KMS-11 (cell line): ENCODE measurements at regions not wholly inside any gene's neighbourhood (a gene's known extent, or its start where the extent isn't known, plus 50 kb on each side); places are given as distances from the start of the nearest gene placed in this dataset.

ENCODE experiments used
- H2AFZ ChIP-seq: fragments of 200-600 bp; sonication (generic); 2 replicates; pipeline ENCODE4 v1.6.1; 2016; ENCODE audit warnings: antibody characterized with exemption, mixed run types, low read depth
- H3K27ac ChIP-seq: fragments of 200-600 bp; sonication (generic); 2 replicates; pipeline ENCODE4 v1.6.1; 2016; ENCODE audit warnings: mild to moderate bottlenecking, mixed run types
- H3K27me3 ChIP-seq: fragments of 200-600 bp; sonication (generic); 2 replicates; pipeline ENCODE4 v1.6.1; 2017; ENCODE audit warnings: mild to moderate bottlenecking, low read depth, mixed run types, moderate library complexity; ENCODE audit not compliant: insufficient read depth
- H3K36me3 ChIP-seq: fragments of 200-600 bp; sonication (generic); 2 replicates; pipeline ENCODE4 v1.6.1; 2017; ENCODE audit warnings: mild to moderate bottlenecking, mixed run types; ENCODE audit not compliant: insufficient read depth
- H3K4me1 ChIP-seq: fragments of 200-600 bp; sonication (generic); 2 replicates; pipeline ENCODE4 v1.6.1; 2016; ENCODE audit warnings: mild to moderate bottlenecking, low read depth, mixed run types; ENCODE audit not compliant: poor library complexity, severe bottlenecking
- H3K4me2 ChIP-seq: fragments of 200-600 bp; sonication (generic); 2 replicates; pipeline ENCODE4 v1.7.0; 2016; ENCODE audit warnings: mild to moderate bottlenecking, mixed run types
- H3K4me3 ChIP-seq: fragments of 200-600 bp; sonication (generic); IDR thresholded peaks from 2 replicates; pipeline ENCODE4 v1.6.1; 2017; ENCODE audit warnings: low read depth, low read length, mixed read lengths; ENCODE audit not compliant: insufficient read depth
- H3K79me2 ChIP-seq: fragments of 200-600 bp; sonication (generic); 2 replicates; pipeline ENCODE4 v1.6.1; 2016; ENCODE audit warnings: low read depth, mixed run types; ENCODE audit not compliant: insufficient read depth
- H3K9ac ChIP-seq: fragments of 200-600 bp; sonication (generic); 2 replicates; pipeline ENCODE4 v1.6.1; 2016; ENCODE audit warnings: mild to moderate bottlenecking, mixed run types
- H4K20me1 ChIP-seq: fragments of 200-600 bp; sonication (generic); 2 replicates; pipeline ENCODE4 v1.6.1; 2016; ENCODE audit warnings: mild to moderate bottlenecking, mixed run types; ENCODE audit not compliant: insufficient read depth
- TF ChIP-seq, protein P1 (sequence below): fragments of 200-600 bp; sonication (generic); conservative IDR thresholded peaks from 2 replicates; pipeline ENCODE4 v1.6.1; 2017; ENCODE audit warnings: low read depth, mild to moderate bottlenecking, antibody characterized with exemption, low read length, moderate library complexity, mixed read lengths

DNA sequence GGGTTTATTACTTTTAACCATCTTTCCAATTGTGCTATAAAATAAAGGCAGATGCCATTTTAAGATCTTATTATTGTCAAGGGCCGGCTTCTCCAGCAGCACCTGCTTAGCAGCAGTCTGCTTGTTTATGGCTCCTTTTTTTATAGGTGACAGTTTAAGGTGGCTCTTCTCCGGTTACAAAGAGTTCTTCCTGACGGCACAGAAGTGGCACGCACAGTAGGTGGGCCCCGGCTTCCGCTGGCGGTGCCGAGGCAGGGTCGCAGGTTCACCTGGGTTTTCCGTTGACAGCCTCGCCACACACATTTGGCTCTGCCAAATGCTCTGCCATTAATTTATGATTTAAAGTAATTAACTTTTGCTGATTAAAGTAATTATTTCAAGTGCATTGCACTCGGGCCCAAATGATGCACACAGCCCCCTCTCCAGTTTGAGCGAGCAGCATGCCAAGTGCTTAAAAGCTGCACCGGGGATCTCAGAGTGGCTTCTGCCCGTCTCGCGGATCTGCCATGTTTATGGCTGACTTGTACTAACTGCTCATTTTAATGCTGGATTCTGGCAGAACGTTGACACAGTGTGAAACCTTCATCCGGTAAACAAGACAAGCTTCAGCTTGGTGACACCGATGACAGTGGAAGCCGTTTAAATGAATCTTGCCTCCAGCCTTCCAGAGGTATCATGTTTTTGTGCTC lies 355.1 kb upstream of the MKI67 start:
- no peak overlapping the region for H3K4me3 ChIP-seq
- H3K36me3 ChIP-seq = no peaks in the 10 kb centered on the region
- H3K27ac ChIP-seq = no peak overlapping the region
- TF ChIP-seq, protein P1, sequence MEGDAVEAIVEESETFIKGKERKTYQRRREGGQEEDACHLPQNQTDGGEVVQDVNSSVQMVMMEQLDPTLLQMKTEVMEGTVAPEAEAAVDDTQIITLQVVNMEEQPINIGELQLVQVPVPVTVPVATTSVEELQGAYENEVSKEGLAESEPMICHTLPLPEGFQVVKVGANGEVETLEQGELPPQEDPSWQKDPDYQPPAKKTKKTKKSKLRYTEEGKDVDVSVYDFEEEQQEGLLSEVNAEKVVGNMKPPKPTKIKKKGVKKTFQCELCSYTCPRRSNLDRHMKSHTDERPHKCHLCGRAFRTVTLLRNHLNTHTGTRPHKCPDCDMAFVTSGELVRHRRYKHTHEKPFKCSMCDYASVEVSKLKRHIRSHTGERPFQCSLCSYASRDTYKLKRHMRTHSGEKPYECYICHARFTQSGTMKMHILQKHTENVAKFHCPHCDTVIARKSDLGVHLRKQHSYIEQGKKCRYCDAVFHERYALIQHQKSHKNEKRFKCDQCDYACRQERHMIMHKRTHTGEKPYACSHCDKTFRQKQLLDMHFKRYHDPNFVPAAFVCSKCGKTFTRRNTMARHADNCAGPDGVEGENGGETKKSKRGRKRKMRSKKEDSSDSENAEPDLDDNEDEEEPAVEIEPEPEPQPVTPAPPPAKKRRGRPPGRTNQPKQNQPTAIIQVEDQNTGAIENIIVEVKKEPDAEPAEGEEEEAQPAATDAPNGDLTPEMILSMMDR = no peak
- H3K4me2 ChIP-seq = no peak overlapping the region
- no peaks in the 10 kb centered on the region for H3K27me3 ChIP-seq
- H2AFZ ChIP-seq = no peak overlapping the region
- no peaks in the 10 kb centered on the region for H4K20me1 ChIP-seq
- H3K9ac ChIP-seq = no peak overlapping the region
- H3K4me1 ChIP-seq = no peaks in the 10 kb centered on the region
- no peaks in the 10 kb centered on the region for H3K79me2 ChIP-seq

DNA sequence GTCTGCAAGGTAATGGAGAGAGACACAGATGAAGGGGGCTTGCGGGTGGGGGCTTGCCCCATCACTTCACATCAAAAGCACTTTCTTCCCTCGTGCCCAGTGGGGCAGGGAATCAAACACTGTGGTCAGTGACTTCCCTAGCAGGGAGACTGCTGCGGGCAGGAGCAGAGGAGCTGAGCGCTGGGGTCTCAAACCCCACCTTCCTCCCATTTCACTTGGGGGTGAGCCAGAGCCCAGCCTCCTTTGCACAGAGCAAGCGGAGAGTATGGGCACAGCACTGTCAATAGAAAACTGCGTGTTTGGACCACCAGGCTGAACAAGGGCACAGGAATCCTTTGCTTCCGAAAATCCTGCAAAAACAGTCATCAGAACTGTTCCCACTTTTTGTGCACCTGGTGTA lies 355.8 kb upstream of the MKI67 start:
- Histone ChIP-seq H3K4me1 (no peaks in the 10 kb centered on the region), H4K20me1 (no peaks in the 10 kb centered on the region), H3K4me3 (no peak overlapping the region), H3K9ac (no peak overlapping the region), H2AFZ (no peak overlapping the region), H3K27me3 (no peaks in the 10 kb centered on the region), H3K36me3 (no peaks in the 10 kb centered on the region), H3K27ac (no peak overlapping the region), H3K4me2 (no peak overlapping the region), H3K79me2 (no peaks in the 10 kb centered on the region)
- TF ChIP-seq, protein P1 = no peak

DNA sequence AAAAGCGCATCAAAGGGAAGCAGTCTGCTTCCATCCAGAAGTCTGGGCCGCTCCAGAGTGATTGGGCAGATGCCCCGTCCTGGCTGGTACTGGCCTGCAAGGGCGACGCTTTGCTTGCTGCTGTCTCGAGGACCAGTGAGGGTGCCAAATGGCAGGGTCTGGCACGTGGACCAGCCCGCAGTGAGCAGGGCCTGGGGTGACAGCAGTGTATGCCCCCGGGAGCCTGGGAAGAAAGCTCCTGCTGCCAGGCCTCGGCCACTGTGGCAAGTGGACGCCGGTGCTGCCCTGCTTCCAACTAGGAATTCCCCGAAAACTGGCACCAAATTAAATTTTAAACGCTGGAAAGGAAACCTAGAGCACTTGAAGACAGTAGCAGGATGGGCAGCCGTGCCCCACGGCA lies 357.0 kb upstream of the MKI67 start:
- Histone ChIP-seq H3K9ac (no peak overlapping the region), H3K79me2 (no peaks in the 10 kb centered on the region), H3K27ac (no peak overlapping the region), H3K36me3 (no peaks in the 10 kb centered on the region), H4K20me1 (no peaks in the 10 kb centered on the region), H3K27me3 (no peaks in the 10 kb centered on the region), H3K4me3 (no peak overlapping the region), H2AFZ (no peak overlapping the region), H3K4me2 (no peak overlapping the region), H3K4me1 (no peaks in the 10 kb centered on the region)
- TF ChIP-seq, protein P1 = no peak

DNA sequence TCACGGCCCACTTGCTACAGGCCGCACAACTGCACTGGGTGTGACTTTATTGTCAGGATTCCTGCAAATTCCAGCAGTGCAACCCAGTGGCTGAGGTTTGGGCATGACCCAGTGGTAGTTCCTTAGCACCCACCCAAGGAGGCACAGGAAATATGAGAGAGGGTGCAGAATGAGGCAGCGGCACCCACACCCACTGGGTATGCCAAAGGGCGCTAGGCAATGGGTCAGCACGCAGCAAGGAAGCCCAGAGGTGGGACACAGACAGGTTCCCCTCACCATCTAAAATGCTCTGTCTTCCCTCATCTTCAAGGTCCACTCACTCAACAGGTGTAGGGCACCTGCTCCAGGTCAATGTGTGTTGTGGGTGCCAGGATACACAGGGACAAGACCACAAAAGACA lies 357.8 kb upstream of the MKI67 start:
- Histone ChIP-seq H3K27me3 (no peaks in the 10 kb centered on the region), H3K79me2 (no peaks in the 10 kb centered on the region), H2AFZ (no peak overlapping the region), H3K36me3 (no peaks in the 10 kb centered on the region), H3K4me2 (no peak overlapping the region), H3K27ac (no peak overlapping the region), H3K9ac (no peak overlapping the region), H4K20me1 (no peaks in the 10 kb centered on the region), H3K4me3 (no peak overlapping the region), H3K4me1 (no peaks in the 10 kb centered on the region)
- TF ChIP-seq, protein P1 = no peak
